DMS 273 treated with DMSO at 0.1 percent for 48 hours (cell line): ENCODE measurements at regions not wholly inside any gene's neighbourhood (a gene's known extent, or its start where the extent isn't known, plus 50 kb on each side); places are given as distances from the start of the nearest gene placed in this dataset.

Source experiments
- DNase-seq: peaks from one replicate; lab custom pipeline; 2025; lab: John Stamatoyannopoulos, UW

DNA sequence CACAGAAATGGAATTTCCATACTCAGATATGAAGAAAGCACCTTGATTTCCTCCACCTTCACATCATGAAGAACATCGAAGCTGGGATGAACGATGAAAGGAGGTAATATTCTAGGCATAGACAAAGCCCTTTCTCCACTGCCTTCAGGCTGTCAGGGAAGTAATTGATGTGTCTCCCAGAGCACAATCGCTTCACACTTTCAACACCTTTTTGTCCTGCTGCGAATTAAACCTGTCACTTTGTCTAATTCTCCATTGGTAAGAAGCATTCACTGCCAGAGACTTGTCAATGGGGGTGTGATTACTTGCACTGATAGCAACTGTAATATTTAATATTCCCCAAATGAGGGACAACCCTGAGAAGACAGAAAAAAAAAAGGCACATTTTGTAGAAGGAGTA is 260.1 kb downstream of the ETS1 start:
- no peak for DNase-seq

DNA sequence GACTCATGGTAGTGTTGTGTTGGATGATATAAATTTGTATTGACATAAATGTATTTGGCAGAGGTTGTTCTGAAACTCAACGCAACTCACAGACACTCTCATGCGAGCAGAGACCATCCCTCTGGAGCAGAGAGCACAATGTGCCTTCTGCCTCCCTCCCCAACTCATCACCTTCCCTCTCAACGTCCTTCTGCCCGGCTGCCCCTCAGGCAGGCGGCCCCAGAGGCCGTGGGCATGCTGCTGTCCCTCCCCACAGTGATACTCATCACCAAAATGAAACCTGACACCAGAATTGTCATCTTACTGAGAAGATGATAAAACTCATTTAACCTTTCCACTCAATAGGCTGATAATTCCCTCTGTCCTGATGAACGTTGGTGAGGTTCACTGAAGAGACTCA is 260.6 kb downstream of the ETS1 start:
- DNase-seq: no peak

GRCh38 chr11:128324531-128325141 is 262.7 kb downstream of the ETS1 start:
- DNase-seq: no peak

GRCh38 chr11:128324051-128324481 is 263.3 kb downstream of the ETS1 start:
- no peak for DNase-seq

DNA sequence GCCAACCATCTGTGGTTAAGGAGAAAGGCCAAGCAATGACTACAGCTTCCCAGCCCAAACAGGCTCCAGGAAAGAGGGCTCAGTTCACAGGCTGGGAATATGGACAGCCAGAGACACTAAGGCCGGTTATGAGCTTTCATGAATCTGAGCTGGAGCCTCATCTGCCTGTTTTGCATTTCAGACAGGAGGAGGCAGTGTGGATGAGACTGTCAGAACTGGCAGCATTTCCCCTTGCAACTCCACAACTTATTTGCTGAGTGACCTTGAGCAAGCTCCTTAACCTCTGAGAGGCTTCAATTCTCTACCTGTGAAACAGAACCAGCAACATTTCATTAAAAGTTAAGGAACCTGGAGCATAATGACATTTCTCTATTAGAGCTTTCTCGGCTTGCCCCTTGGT is 264.0 kb downstream of the ETS1 start:
- no peak for DNase-seq

DNA sequence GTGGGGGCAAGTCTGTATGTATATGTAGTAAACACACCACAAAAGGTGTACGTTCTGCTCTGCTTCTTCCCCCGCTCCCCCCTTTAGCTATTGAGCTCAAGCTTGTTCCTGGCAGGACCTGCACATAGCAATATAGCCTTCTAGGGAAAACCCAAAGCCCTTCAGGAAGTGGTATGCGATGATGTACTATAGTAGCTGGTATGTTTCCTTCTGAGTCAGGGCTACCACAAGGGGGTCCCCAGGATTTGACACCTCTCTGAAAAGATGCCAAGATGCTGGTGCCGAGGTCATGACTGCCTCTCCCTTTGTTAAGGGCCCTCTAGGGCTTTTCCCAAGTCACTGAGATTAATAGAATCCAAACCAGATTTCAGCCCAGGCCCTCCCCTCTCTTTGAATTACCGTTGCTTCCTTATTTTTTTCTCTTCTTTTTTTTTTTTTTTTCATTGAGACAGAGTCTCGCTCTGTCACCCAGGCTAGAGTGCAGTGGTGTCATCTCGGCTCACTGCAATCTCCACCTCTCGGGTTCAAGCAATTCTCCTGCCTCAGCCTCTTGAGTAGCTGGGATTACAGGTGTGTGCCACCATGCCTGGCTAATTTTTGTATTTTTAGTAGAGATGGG is 268.4 kb downstream of the ETS1 start:
- DNase-seq: no peak

GRCh38 chr11:128316541-128317227 is 270.7 kb downstream of the ETS1 start:
- DNase-seq: no peak

DNA sequence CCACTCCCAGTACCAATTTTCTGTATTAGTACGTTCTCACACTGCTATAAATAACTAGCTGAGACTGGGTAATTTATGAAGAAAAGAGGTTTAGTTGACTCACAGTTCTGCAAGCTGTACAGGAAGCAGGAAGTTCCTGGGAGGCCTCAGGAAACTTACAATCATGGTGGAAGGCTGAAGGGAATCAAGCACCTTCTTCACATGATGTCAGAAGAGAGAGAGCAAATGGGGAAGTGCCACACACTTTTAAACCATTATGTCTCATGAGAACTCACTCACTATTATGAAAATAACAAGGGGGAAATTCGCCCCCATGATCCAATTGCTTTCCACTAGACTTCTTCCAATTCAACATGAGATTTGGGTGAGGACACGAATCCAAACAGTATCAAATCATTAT is 271.4 kb downstream of the ETS1 start:
- no peak for DNase-seq

DNA sequence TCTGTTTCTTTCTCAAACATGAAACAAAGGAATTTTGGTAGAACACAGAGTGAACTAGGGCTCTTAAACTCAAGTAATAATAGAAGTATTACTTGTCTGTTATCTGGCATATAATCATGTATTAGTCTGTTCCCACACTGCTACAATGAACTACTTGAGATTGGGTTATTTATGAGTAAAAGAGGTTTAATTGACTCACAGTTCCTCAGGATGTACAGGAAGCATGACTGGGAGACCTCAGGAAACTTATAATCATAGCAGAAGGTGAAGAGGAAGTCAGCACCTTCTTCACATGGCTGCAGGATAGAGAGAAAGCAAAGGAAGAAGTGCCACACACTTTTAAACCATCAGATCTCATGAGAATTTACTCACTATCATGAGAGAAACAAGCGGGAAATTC is 273.4 kb downstream of the ETS1 start:
- DNase-seq: no peak

GRCh38 chr11:128311742-128312719 is 275.3 kb downstream of the ETS1 start:
- DNase-seq: no peak

- DNase-seq: no peak
These were observed 276.5 kb downstream of the ETS1 start for GRCh38 chr11:128310676-128311445.

- DNase-seq: no peak
These were observed 277.4 kb downstream of the ETS1 start for GRCh38 chr11:128310005-128310404.

DNA sequence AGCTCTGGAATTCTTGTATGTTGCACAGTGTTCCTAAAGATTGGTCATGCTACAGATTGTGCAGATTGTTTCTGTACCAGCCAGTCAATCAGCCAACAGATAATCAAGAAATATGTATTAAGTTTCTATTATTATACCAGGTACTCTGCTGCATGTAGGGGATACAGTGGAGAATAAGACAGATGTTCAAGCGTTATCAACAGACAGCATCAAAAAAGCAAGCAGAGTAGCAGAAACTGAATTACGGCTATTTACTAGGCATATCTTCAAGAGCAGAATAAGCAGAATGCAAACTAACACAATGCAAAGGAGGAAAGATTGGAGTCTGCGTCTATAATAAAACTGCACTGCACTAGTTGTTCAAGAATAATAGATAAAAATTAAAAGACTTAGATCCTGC is 278.6 kb downstream of the ETS1 start:
- no peak for DNase-seq

- DNase-seq: no peak
These were observed 281.8 kb downstream of the ETS1 start for GRCh38 chr11:128305588-128305987.

- DNase-seq: no peak
These were observed 282.5 kb downstream of the ETS1 start for GRCh38 chr11:128304666-128305485.

- DNase-seq: no peak
These were observed 283.2 kb downstream of the ETS1 start for GRCh38 chr11:128304116-128304515.

GRCh38 chr11:128303383-128303782 is 284.0 kb downstream of the ETS1 start:
- DNase-seq: no peak

- no peak for DNase-seq
These were observed 284.8 kb downstream of the ETS1 start for GRCh38 chr11:128302425-128303186.

- no peak for DNase-seq
These were observed 285.6 kb downstream of the ETS1 start for GRCh38 chr11:128301756-128302155.

- no peak for DNase-seq
These were observed 286.6 kb downstream of the ETS1 start for GRCh38 chr11:128300785-128301184.
